GM23338 (cell line): ENCODE measurements at regions not wholly inside any gene's neighbourhood (a gene's known extent, or its start where the extent isn't known, plus 50 kb on each side); places are given as distances from the start of the nearest gene placed in this dataset.

ENCODE experiments used
- CREB1 ChIP-seq: fragments of 250-450 bp; sonication (Bioruptor Pico); IDR thresholded peaks from 2 replicates; pipeline ENCODE4 v1.5.0; 2020; ENCODE audit warnings: low read depth, mild to moderate bottlenecking, moderate library complexity
- EZH2 ChIP-seq: fragments of 200-600 bp; sonication (generic); IDR thresholded peaks from one replicate; pipeline ENCODE4 v1.8.0; 2017; ENCODE audit warnings: antibody characterized with exemption, mild to moderate bottlenecking, low read depth; ENCODE audit not compliant: unreplicated experiment
- EZH2phosphoT487 ChIP-seq: fragments of 200-600 bp; sonication (generic); IDR thresholded peaks from one replicate; pipeline ENCODE4 v1.8.1; 2018; ENCODE audit warnings: antibody characterized with exemption; ENCODE audit not compliant: unreplicated experiment
- JUNB ChIP-seq: IDR thresholded peaks from one replicate; pipeline ENCODE4 v1.6.1; 2016; ENCODE audit warnings: antibody characterized with exemption; ENCODE audit not compliant: unreplicated experiment
- NANOG ChIP-seq: IDR thresholded peaks from 2 replicates; pipeline ENCODE4 v1.6.1; 2016; ENCODE audit warnings: antibody characterized with exemption, borderline replicate concordance
- POLR2AphosphoS5 ChIP-seq: IDR thresholded peaks from 2 replicates; pipeline ENCODE4 v1.6.1; 2016; ENCODE audit warnings: antibody characterized with exemption, low read depth
- ZNF331 ChIP-seq: fragments of 250-450 bp; sonication (Bioruptor Pico); IDR thresholded peaks from 2 replicates; pipeline ENCODE4 v1.5.0; 2020; ENCODE audit warnings: low read depth, mild to moderate bottlenecking, moderate library complexity
- TF ChIP-seq, protein P1 (sequence below), 2 experiments: fragments of 200-600 bp in 1 of 2; sonication (generic) in 1 of 2; conservative IDR thresholded peaks; 2 replicates each; pipeline versions ENCODE4 v1.5.1 to v1.6.1; 2016 to 2017; ENCODE audit warnings: antibody characterized with exemption in 2 of 2, low read depth in 2 of 2, mild to moderate bottlenecking in 2 of 2, moderate library complexity in 1 of 2
- TF ChIP-seq, protein P2 (sequence below): IDR thresholded peaks from one replicate; pipeline ENCODE4 v1.6.1; 2018; ENCODE audit warnings: antibody characterized with exemption; ENCODE audit not compliant: unreplicated experiment
- TF ChIP-seq, protein P3 (sequence below): IDR thresholded peaks from 2 replicates; pipeline ENCODE4 v1.6.1; 2016; ENCODE audit warnings: antibody characterized with exemption

DNA sequence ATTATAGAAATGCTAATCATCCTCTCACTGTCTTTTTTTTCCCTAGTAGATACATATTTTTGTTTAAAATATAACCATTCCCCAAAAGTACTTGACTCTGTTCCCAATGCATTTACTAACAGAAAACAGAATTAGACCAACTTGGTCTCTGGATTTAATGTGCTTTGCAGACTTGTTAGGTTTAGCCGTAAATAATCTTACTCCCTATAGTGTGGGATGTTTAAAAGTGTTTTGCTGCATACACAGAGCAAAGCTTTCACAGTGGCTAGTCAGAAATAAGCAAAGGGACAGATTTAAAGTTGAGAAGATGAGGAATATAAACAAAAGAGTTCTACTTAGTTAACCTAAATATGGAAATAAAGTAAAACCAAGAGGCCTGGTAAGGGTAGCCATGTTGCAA lies 527.5 kb downstream of the HDGFL1 start:
- TF ChIP-seq, protein P1, sequence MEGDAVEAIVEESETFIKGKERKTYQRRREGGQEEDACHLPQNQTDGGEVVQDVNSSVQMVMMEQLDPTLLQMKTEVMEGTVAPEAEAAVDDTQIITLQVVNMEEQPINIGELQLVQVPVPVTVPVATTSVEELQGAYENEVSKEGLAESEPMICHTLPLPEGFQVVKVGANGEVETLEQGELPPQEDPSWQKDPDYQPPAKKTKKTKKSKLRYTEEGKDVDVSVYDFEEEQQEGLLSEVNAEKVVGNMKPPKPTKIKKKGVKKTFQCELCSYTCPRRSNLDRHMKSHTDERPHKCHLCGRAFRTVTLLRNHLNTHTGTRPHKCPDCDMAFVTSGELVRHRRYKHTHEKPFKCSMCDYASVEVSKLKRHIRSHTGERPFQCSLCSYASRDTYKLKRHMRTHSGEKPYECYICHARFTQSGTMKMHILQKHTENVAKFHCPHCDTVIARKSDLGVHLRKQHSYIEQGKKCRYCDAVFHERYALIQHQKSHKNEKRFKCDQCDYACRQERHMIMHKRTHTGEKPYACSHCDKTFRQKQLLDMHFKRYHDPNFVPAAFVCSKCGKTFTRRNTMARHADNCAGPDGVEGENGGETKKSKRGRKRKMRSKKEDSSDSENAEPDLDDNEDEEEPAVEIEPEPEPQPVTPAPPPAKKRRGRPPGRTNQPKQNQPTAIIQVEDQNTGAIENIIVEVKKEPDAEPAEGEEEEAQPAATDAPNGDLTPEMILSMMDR (conservative IDR thresholded peaks at IDR 0.05; ENCODE audit: low read depth in 2 of 2) = no peak
- TF ChIP-seq, protein P2, sequence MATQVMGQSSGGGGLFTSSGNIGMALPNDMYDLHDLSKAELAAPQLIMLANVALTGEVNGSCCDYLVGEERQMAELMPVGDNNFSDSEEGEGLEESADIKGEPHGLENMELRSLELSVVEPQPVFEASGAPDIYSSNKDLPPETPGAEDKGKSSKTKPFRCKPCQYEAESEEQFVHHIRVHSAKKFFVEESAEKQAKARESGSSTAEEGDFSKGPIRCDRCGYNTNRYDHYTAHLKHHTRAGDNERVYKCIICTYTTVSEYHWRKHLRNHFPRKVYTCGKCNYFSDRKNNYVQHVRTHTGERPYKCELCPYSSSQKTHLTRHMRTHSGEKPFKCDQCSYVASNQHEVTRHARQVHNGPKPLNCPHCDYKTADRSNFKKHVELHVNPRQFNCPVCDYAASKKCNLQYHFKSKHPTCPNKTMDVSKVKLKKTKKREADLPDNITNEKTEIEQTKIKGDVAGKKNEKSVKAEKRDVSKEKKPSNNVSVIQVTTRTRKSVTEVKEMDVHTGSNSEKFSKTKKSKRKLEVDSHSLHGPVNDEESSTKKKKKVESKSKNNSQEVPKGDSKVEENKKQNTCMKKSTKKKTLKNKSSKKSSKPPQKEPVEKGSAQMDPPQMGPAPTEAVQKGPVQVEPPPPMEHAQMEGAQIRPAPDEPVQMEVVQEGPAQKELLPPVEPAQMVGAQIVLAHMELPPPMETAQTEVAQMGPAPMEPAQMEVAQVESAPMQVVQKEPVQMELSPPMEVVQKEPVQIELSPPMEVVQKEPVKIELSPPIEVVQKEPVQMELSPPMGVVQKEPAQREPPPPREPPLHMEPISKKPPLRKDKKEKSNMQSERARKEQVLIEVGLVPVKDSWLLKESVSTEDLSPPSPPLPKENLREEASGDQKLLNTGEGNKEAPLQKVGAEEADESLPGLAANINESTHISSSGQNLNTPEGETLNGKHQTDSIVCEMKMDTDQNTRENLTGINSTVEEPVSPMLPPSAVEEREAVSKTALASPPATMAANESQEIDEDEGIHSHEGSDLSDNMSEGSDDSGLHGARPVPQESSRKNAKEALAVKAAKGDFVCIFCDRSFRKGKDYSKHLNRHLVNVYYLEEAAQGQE = no peak
- TF ChIP-seq EZH2phosphoT487 = no peak
- TF ChIP-seq NANOG = no peak
- TF ChIP-seq EZH2 = no peak
- TF ChIP-seq CREB1 (CRISPR knock-in tag) = no peak
- TF ChIP-seq POLR2AphosphoS5 = no peak
- TF ChIP-seq JUNB = no peak
- TF ChIP-seq, protein P3, sequence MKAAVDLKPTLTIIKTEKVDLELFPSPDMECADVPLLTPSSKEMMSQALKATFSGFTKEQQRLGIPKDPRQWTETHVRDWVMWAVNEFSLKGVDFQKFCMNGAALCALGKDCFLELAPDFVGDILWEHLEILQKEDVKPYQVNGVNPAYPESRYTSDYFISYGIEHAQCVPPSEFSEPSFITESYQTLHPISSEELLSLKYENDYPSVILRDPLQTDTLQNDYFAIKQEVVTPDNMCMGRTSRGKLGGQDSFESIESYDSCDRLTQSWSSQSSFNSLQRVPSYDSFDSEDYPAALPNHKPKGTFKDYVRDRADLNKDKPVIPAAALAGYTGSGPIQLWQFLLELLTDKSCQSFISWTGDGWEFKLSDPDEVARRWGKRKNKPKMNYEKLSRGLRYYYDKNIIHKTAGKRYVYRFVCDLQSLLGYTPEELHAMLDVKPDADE = no peak
- TF ChIP-seq ZNF331 = no peak
